ENCODE measurements at regions not wholly inside any gene's neighbourhood (a gene's known extent, or its start where the extent isn't known, plus 50 kb on each side); places are given as distances from the start of the nearest gene placed in this dataset.

DNA sequence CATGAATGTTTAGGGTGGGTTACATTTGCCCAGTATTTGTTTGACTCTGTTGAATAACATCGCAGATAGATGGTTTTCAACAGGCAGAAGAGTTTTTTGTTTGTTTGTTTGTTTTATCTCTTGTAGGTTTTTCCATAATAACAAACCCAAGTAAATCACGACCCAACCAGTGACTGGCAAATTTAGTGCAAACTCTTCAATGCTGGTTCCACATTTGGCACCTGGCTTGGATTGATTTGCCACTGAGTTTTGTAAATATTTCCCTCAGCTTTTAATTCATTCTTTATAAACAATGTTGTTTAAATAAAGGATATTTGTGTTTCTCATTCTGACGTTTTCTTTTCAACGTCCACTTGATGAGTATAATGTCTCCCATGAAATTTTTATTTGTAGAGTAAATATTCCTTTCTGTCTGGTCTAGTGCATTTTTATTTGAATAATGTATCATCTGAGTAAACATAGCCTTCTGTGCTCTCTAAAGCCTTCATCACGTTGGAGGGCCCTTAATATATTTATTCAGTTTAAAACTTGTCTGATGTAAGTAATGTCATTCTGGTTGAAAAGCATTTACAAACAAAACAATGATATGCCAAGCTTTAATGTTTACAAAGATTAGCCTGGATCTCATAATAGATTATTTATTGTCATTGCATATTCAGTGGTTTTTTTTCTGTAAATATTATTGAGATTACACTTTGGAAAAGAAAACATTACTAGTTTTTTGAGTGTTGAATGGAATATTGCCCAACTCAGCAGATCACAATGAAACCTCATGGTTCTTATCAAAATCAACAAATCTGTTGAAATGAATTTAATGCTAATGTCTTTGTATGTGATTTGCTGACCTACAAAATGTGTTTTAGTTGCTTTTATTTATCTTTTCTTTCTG is 90.4 kb upstream of the PEG3 start:
- no peak overlapping the region for H3K27ac ChIP-seq
- intact Hi-C loops (cut with DNase I): no loop called here

DNA sequence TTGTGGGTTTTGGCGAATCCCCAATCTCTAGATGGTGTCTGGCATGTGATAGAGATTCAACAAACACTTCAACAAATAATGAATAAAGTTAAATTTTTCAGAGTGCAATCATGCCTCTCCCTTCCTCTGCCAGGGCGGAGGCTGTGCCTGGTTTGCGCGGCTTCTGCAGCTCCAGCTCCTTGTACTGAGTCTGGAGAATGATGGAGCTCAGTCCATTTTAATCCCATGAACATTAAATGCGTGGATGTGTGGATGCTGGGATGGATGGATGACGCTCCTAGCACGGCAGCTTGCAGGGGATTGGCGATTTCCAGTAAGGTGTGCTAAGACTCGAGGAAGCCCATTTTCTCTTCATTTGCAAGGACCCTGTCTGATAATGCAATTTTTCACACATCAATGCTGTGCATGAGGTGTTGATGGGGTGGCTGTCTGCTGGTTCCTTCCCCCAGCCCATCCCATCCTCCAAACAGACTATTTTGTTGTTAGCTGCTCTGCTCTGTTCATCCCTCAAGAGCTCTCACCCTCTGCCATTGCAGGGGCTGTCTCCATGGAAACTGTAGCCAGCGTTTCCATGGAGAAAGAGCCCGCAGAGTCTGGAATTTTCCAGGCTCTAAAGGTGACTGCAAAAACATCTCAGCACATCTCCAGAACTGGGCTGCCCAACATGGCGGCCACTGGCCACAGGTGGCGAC is 92.6 kb upstream of the PEG3 start:
- no peak for DNase-seq
- no peak overlapping the region for H3K27ac ChIP-seq
- H3K4me1 ChIP-seq: no peaks in the 10 kb centered on the region
- 77 to 81% methylated on average over 13 of the region's 13 CpGs for WGBS, 2 donors
- H3K9me3 ChIP-seq: peaks cover 0 to 12% (median 0%) of the 10 kb centered on the region in 4 donors
- intact Hi-C loops (cut with DNase I): no loop called here
- no peaks in the 10 kb centered on the region for H3K27me3 ChIP-seq
- H3K36me3 ChIP-seq: no peaks in the 10 kb centered on the region
- H3K4me3 ChIP-seq: no peak overlapping the region
- TF ChIP-seq EP300 (IDR thresholded peaks at IDR 0.05) (no peak), POLR2AphosphoS5 (IDR thresholded peaks at IDR 0.05) (no peak), POLR2A (IDR thresholded peaks at IDR 0.05) (no peak)
- TF ChIP-seq, protein P1, sequence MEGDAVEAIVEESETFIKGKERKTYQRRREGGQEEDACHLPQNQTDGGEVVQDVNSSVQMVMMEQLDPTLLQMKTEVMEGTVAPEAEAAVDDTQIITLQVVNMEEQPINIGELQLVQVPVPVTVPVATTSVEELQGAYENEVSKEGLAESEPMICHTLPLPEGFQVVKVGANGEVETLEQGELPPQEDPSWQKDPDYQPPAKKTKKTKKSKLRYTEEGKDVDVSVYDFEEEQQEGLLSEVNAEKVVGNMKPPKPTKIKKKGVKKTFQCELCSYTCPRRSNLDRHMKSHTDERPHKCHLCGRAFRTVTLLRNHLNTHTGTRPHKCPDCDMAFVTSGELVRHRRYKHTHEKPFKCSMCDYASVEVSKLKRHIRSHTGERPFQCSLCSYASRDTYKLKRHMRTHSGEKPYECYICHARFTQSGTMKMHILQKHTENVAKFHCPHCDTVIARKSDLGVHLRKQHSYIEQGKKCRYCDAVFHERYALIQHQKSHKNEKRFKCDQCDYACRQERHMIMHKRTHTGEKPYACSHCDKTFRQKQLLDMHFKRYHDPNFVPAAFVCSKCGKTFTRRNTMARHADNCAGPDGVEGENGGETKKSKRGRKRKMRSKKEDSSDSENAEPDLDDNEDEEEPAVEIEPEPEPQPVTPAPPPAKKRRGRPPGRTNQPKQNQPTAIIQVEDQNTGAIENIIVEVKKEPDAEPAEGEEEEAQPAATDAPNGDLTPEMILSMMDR (IDR thresholded peaks at IDR 0.05): no peak

More for the DNA sequence above, 90.4 kb upstream of the PEG3 start:
- Histone ChIP-seq H3K4me1 (no peaks in the 10 kb centered on the region), H3K4me3 (no peak overlapping the region), H3K36me3 (no peaks in the 10 kb centered on the region), H3K9me3 (peaks cover 0 to 18% (median 0%) of the 10 kb centered on the region in 4 donors), H3K27me3 (no peaks in the 10 kb centered on the region)
- 43 to 49% methylated on average over 5 of the region's 5 CpGs for WGBS, 2 donors
- TF ChIP-seq POLR2AphosphoS5 (IDR thresholded peaks at IDR 0.05): no peak
- no peak for TF ChIP-seq EP300 (IDR thresholded peaks at IDR 0.05)
- TF ChIP-seq, protein P1 (IDR thresholded peaks at IDR 0.05): no peak
- TF ChIP-seq POLR2A (IDR thresholded peaks at IDR 0.05): no peak
- DNase-seq: no peak

DNA sequence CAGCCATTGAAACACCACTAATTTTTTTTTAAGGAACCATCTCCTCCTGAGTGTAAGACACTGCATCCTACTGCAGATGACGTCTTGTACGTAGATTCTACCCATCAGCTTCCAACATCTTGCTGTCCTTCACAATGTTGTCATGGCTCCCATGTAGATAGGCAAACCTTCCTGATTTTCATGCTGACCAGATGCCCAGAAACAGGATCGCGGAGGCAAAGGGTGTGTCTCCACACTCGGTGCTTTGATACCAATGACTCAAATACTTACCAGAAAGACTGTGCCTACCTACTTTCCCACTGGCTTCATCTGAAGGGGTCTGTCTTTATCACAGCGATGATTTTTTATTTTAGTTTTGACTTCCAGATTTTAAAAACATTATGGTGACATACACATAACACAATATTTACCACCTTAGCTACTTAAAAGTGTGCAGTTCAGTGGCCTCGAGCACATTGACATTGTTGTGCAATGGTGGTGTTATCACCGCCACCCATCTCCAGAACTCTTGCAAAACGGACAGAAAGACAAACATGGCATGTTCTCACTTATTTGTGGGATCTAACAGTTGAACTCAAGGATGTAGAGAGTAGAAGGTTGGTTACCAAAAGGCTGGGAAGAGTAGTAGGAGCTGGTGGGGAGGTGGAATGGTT is 94.0 kb upstream of the PEG3 start:
- intact Hi-C loops (cut with DNase I): no loop called here
- no peak overlapping the region for H3K4me3 ChIP-seq
- TF ChIP-seq, protein P1 (IDR thresholded peaks at IDR 0.05): no peak
- no peak for TF ChIP-seq POLR2A (IDR thresholded peaks at IDR 0.05)
- no peak for TF ChIP-seq POLR2AphosphoS5 (IDR thresholded peaks at IDR 0.05)
- TF ChIP-seq EP300 (IDR thresholded peaks at IDR 0.05): no peak
- no peaks in the 10 kb centered on the region for H3K36me3 ChIP-seq
- H3K27me3 ChIP-seq: no peaks in the 10 kb centered on the region
- H3K27ac ChIP-seq: no peak overlapping the region
- H3K9me3 ChIP-seq: peaks cover 0 to 13% (median 0%) of the 10 kb centered on the region in 4 donors
- 79 to 84% methylated on average over 9 of the region's 9 CpGs for WGBS, 2 donors
- H3K4me1 ChIP-seq: no peaks in the 10 kb centered on the region
- DNase-seq: no peak

DNA sequence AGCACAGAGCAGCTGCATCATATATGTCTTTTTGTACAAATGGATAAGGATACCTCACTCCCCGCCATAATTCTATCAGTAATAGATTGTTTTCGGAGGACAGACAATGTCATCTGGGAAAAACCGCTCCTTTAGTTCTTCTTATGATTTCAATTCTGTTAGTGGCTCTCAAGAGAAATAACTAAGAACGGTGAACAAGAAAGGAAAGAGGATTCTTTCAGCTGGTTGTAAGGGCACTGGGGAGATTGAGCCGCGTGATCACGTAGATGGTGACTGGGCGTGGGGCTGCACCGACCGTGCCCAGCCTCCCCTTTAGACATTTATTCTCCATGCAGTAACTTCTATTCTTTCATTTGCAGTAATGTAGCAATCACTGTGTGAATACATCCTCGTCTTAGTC is 99.4 kb upstream of the PEG3 start:
- peaks cover 0 to 46% (median 3%) of the 10 kb centered on the region in 3 donors for H3K27me3 ChIP-seq
- no peak overlapping the region for H3K4me3 ChIP-seq
- DNase-seq: no peak
- H3K9me3 ChIP-seq: peaks cover 0 to 6% (median 0%) of the 10 kb centered on the region in 4 donors
- TF ChIP-seq, protein P1 (IDR thresholded peaks at IDR 0.05): no peak
- TF ChIP-seq POLR2AphosphoS5 (IDR thresholded peaks at IDR 0.05) (no peak), POLR2A (IDR thresholded peaks at IDR 0.05) (no peak), EP300 (IDR thresholded peaks at IDR 0.05) (no peak)
- no peaks in the 10 kb centered on the region for H3K36me3 ChIP-seq
- WGBS, 2 donors: 91 to 92% methylated on average over 11 of the region's 11 CpGs
- no peak overlapping the region for H3K27ac ChIP-seq
- H3K4me1 ChIP-seq: peaks cover 0 to 3% (median 0%) of the 10 kb centered on the region in 4 donors
- intact Hi-C loops (cut with DNase I): no loop called here
